ENCODE measurements at regions not wholly inside any gene's neighbourhood (a gene's known extent, or its start where the extent isn't known, plus 50 kb on each side); places are given as distances from the start of the nearest gene placed in this dataset.

DNA sequence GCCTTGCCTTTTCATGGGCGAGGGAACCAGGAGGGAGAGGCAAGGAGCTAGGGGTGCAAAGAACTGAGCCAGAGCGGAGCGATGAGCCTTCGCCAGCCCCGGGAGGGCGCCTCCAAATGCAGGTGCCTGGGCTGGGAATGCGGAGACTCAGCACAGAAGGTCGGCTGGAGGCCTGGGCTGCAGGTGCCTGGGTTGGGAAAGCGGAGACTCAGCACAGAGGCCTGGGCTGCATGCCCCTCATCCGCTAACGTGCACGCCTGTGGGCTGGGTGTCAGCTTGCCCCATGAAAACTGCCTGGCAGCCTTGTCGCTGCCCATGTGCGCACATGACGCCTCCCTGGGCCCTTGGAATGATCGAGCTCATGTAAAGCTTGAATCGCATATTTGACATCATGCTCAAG lies 51.8 kb downstream of the POM121L12 start:
- H3K36me3 ChIP-seq (ENCODE audit: insufficient read depth, low read length), result no peaks in the 10 kb centered on the region
- H3K27ac Mint-ChIP-seq, result no peak overlapping the region
- no peak for DNase-seq
- no peaks in the 10 kb centered on the region for H3K27me3 ChIP-seq (ENCODE audit: insufficient read depth, low read length)
- no peaks in the 10 kb centered on the region for H3K36me3 Mint-ChIP-seq
- no peak overlapping the region for H3K4me3 ChIP-seq (ENCODE audit: low read length in 2 of 2)
- no peak overlapping the region for H3K4me3 Mint-ChIP-seq
- H3K4me1 ChIP-seq (ENCODE audit: insufficient read depth, low read length), result no peaks in the 10 kb centered on the region
- no peak overlapping the region for H3K27ac ChIP-seq (ENCODE audit: low read depth, low read length)
- intact Hi-C loops (cut with micrococcal nuclease), result no loop called here
- no peaks in the 10 kb centered on the region for H3K27me3 Mint-ChIP-seq
- H3K4me1 Mint-ChIP-seq, result no peaks in the 10 kb centered on the region
- ChIA-PET CTCF (ENCODE audit: partially characterized antibody) (no interaction called here), POLR2A (ENCODE audit: partially characterized antibody) (no interaction called here)
- H3K9me3 Mint-ChIP-seq, result peaks cover 5 to 35% (median 28%) of the 10 kb centered on the region in 8 donors
- no peaks in the 10 kb centered on the region for H3K9me3 ChIP-seq (ENCODE audit: control insufficient read depth in 1 of 2, low read length in 2 of 2)

DNA sequence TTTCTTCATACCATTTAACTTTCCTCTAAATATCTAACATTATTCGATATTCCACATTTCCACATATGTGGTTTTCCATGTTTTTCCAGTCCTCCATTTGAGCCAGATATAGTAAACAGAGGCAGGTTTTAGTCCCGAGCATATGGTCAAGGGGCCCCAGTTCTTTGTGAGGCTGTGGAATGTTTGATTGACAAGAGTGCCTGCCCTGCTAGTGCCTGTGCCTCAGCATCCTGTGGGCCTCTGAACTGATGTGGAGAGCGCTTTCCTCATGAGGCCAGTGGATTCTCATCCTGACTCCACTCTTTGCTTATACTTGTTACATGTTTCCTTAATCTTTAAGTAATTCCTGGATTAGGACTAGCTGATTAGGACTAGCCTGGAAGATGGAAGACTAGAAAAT lies 58.8 kb downstream of the POM121L12 start:
- no peaks in the 10 kb centered on the region for H3K27me3 ChIP-seq (ENCODE audit: insufficient read depth, low read length)

DNA sequence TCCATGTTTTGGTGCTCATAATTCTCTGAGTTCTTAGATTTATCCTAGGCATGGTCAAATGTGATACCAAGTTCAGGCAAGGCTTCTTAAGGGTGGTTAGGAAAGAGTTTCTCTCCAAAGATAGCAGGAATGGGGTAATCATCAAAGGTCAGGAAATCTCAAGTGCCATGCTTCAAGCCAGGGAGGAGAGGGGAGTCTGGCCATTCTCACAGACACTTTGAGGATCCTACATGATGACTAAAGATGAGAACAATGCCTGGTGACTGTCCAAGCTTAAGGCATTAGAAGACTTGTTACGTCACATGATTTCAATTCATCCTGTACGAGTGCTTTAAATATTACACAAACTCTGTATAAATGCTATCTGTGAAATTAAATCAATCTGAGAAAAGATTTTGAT lies 59.4 kb downstream of the POM121L12 start:
- H3K4me3 Mint-ChIP-seq, result no peak overlapping the region
- no peaks in the 10 kb centered on the region for H3K27me3 ChIP-seq (ENCODE audit: insufficient read depth, low read length)
- H3K27me3 Mint-ChIP-seq, result no peaks in the 10 kb centered on the region
- DNase-seq, result no peak
- no peak overlapping the region for H3K4me3 ChIP-seq (ENCODE audit: low read length in 2 of 2)
- H3K4me1 ChIP-seq (ENCODE audit: insufficient read depth, low read length), result no peaks in the 10 kb centered on the region
- H3K27ac Mint-ChIP-seq, result no peak overlapping the region
- no peaks in the 10 kb centered on the region for H3K4me1 Mint-ChIP-seq
- H3K36me3 ChIP-seq (ENCODE audit: insufficient read depth, low read length), result no peaks in the 10 kb centered on the region
- ChIA-PET POLR2A (ENCODE audit: partially characterized antibody) (no interaction called here), CTCF (ENCODE audit: partially characterized antibody) (no interaction called here)
- peaks cover 2 to 24% (median 17%) of the 10 kb centered on the region in 8 donors for H3K9me3 Mint-ChIP-seq
- H3K36me3 Mint-ChIP-seq, result no peaks in the 10 kb centered on the region
- H3K27ac ChIP-seq (ENCODE audit: low read depth, low read length), result no peak overlapping the region
- H3K9me3 ChIP-seq (ENCODE audit: control insufficient read depth in 1 of 2, low read length in 2 of 2), result no peaks in the 10 kb centered on the region
- intact Hi-C loops (cut with micrococcal nuclease), result no loop called here

More for the DNA sequence above, 58.8 kb downstream of the POM121L12 start:
- no peaks in the 10 kb centered on the region for H3K36me3 Mint-ChIP-seq
- no peaks in the 10 kb centered on the region for H3K4me1 Mint-ChIP-seq
- ChIA-PET POLR2A (ENCODE audit: partially characterized antibody) (no interaction called here), CTCF (ENCODE audit: partially characterized antibody) (no interaction called here)
- intact Hi-C loops (cut with micrococcal nuclease), result no loop called here
- no peaks in the 10 kb centered on the region for H3K27me3 Mint-ChIP-seq
- H3K4me3 Mint-ChIP-seq, result no peak overlapping the region
- Histone ChIP-seq H3K4me3 (ENCODE audit: low read length in 2 of 2) (no peak overlapping the region), H3K27ac (ENCODE audit: low read depth, low read length) (no peak overlapping the region), H3K9me3 (ENCODE audit: control insufficient read depth in 1 of 2, low read length in 2 of 2) (no peaks in the 10 kb centered on the region), H3K36me3 (ENCODE audit: insufficient read depth, low read length) (no peaks in the 10 kb centered on the region), H3K4me1 (ENCODE audit: insufficient read depth, low read length) (no peaks in the 10 kb centered on the region)
- no peak overlapping the region for H3K27ac Mint-ChIP-seq
- peaks cover 2 to 21% (median 16%) of the 10 kb centered on the region in 8 donors for H3K9me3 Mint-ChIP-seq
- no peak for DNase-seq

DNA sequence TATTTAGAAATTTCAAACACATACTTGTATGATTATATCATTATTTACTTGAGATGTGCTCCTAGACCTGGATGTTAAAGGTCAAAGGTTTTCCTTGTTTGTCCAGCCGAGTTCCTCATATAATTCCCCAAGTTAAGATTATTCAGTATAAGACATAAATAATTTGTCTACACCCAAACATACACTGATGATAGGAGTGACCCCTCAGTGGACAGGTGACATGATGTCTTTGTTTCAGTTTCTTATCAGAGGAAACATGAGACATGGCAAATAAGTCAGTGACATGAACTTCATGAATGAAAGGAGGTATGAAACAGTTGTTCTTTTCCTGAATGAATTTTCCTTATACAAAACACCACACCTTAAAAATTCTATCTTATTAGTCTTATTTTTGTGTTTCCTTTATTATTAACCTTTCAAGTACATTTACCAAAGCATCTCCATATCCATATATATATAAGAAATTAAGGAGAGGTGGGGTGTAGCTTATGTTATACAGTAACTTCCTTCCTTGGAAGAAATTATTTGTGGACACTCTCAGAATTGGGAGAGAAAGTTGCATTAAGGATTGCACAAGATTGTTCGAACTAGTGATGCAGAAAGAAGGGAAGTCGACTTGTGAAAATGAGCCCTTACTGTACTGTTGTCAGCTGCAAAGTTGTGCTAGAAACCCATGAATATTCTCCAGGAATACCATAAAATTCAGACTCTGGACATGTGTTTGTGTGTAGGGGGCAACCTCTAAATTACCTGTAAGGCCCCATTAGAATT lies 60.5 kb downstream of the POM121L12 start:
- H3K27ac Mint-ChIP-seq, result no peak overlapping the region
- CTCF ChIA-PET (ENCODE audit: partially characterized antibody), result no interaction called here
- H3K27me3 Mint-ChIP-seq, result no peaks in the 10 kb centered on the region
- no peaks in the 10 kb centered on the region for H3K36me3 Mint-ChIP-seq
- no peak for DNase-seq
- Histone ChIP-seq H3K27ac (ENCODE audit: low read depth, low read length) (no peak overlapping the region), H3K9me3 (ENCODE audit: control insufficient read depth in 1 of 2, low read length in 2 of 2) (no peaks in the 10 kb centered on the region), H3K27me3 (ENCODE audit: insufficient read depth, low read length) (no peaks in the 10 kb centered on the region), H3K4me1 (ENCODE audit: insufficient read depth, low read length) (no peaks in the 10 kb centered on the region), H3K4me3 (ENCODE audit: low read length in 2 of 2) (no peak overlapping the region), H3K36me3 (ENCODE audit: insufficient read depth, low read length) (no peaks in the 10 kb centered on the region)
- intact Hi-C loops (cut with micrococcal nuclease), result no loop called here
- H3K4me1 Mint-ChIP-seq, result no peaks in the 10 kb centered on the region
- POLR2A ChIA-PET (ENCODE audit: partially characterized antibody), result no interaction called here
- H3K9me3 Mint-ChIP-seq, result peaks cover 2 to 34% (median 19%) of the 10 kb centered on the region in 8 donors
- no peak overlapping the region for H3K4me3 Mint-ChIP-seq

DNA sequence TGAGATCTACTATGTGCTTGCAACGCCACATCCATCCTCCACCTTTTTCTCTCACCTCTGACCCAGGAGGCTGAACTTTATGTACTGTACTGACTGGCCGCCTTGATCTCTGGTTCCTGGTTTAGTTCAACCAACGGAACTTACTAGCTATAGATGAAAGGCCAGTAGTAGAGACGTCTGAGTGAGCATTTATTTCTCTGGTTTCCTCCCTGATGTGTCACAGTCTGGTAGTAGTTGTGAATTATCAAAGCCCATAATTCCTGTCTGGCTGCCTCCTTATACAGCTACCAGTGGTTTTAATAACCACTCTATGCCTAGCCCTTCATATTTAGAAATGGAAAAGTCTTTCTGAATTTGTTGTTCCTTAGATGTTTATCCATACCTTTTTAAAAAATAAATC lies 64.7 kb downstream of the POM121L12 start:
- no peak overlapping the region for H3K4me3 Mint-ChIP-seq
- DNase-seq, result no peak
- H3K4me1 Mint-ChIP-seq, result no peaks in the 10 kb centered on the region
- Histone ChIP-seq H3K4me1 (ENCODE audit: insufficient read depth, low read length) (no peaks in the 10 kb centered on the region), H3K9me3 (ENCODE audit: control insufficient read depth in 1 of 2, low read length in 2 of 2) (no peaks in the 10 kb centered on the region), H3K27me3 (ENCODE audit: insufficient read depth, low read length) (no peaks in the 10 kb centered on the region), H3K4me3 (ENCODE audit: low read length in 2 of 2) (no peak overlapping the region), H3K27ac (ENCODE audit: low read depth, low read length) (no peak overlapping the region), H3K36me3 (ENCODE audit: insufficient read depth, low read length) (no peaks in the 10 kb centered on the region)
- ChIA-PET POLR2A (ENCODE audit: partially characterized antibody) (no interaction called here), CTCF (ENCODE audit: partially characterized antibody) (no interaction called here)
- no peaks in the 10 kb centered on the region for H3K36me3 Mint-ChIP-seq
- intact Hi-C loops (cut with micrococcal nuclease), result no loop called here
- no peaks in the 10 kb centered on the region for H3K27me3 Mint-ChIP-seq
- H3K9me3 Mint-ChIP-seq, result peaks cover 0 to 45% (median 21%) of the 10 kb centered on the region in 8 donors
- H3K27ac Mint-ChIP-seq, result no peak overlapping the region

DNA sequence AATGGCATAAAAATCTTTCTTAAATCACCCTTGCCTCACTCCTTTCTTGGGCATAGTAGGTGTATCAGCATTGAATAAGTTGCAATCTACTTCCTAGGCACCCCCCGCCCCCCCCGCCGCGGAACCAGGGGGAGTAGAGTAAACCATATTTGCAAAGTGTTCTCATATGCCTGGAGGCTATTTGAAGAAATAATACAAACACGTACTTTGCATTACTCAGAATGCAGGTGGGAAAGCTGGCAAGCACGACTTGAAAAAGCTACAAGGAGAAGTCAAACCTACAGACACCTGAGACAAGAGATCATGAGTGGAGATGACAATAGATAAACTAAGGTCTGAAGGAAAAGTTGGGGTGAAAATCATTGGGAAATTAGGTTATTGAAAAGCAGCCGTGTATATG lies 65.6 kb downstream of the POM121L12 start:
- CTCF ChIA-PET (ENCODE audit: partially characterized antibody), result no interaction called here
- no peak overlapping the region for H3K4me3 Mint-ChIP-seq

DNA sequence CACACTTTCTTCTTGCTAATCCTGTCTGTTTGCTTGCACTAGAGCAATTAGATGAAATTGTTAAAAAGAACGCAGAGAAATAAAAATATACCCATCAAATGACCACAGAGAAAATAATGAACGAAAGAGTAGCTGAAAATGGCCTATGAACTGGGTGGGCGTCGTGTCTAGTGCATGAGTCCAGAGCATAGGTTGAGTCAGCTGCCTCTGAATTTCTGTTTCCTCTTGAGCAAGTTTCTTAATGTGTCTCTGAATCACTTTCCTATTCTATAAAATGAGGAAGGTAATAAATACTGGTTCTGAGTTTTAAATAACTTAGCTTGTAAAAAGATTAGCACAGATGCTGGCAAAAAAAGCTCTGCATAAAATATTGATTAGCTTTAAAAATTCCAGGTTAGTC lies 75.0 kb downstream of the POM121L12 start:
- Mint-ChIP-seq H3K4me1 (no peaks in the 10 kb centered on the region), H3K36me3 (no peaks in the 10 kb centered on the region), H3K9me3 (peaks cover 2 to 21% (median 5%) of the 10 kb centered on the region in 8 donors), H3K4me3 (no peak overlapping the region), H3K27me3 (no peaks in the 10 kb centered on the region), H3K27ac (no peak overlapping the region)
- ChIA-PET POLR2A (ENCODE audit: partially characterized antibody) (no interaction called here), CTCF (ENCODE audit: partially characterized antibody) (no interaction called here)
- no peak overlapping the region for H3K4me3 ChIP-seq (ENCODE audit: low read length in 2 of 2)
- peaks cover 0 to 4% of the 10 kb centered on the region in 2 donors for H3K9me3 ChIP-seq (ENCODE audit: control insufficient read depth in 1 of 2, low read length in 2 of 2)
- H3K27me3 ChIP-seq (ENCODE audit: insufficient read depth, low read length), result no peaks in the 10 kb centered on the region
- H3K27ac ChIP-seq (ENCODE audit: low read depth, low read length), result no peak overlapping the region
- intact Hi-C loops (cut with micrococcal nuclease), result no loop called here
- no peaks in the 10 kb centered on the region for H3K36me3 ChIP-seq (ENCODE audit: insufficient read depth, low read length)
- no peaks in the 10 kb centered on the region for H3K4me1 ChIP-seq (ENCODE audit: insufficient read depth, low read length)
- DNase-seq, result no peak

More for the DNA sequence above, 65.6 kb downstream of the POM121L12 start:
- no peaks in the 10 kb centered on the region for H3K36me3 ChIP-seq (ENCODE audit: insufficient read depth, low read length)
- POLR2A ChIA-PET (ENCODE audit: partially characterized antibody), result no interaction called here
- intact Hi-C loops (cut with micrococcal nuclease), result no loop called here
- no peak for DNase-seq
- no peaks in the 10 kb centered on the region for H3K36me3 Mint-ChIP-seq
- H3K27me3 ChIP-seq (ENCODE audit: insufficient read depth, low read length), result no peaks in the 10 kb centered on the region
- H3K4me1 ChIP-seq (ENCODE audit: insufficient read depth, low read length), result no peaks in the 10 kb centered on the region
- no peaks in the 10 kb centered on the region for H3K27me3 Mint-ChIP-seq
- peaks cover 0 to 45% (median 21%) of the 10 kb centered on the region in 8 donors for H3K9me3 Mint-ChIP-seq
- H3K27ac ChIP-seq (ENCODE audit: low read depth, low read length), result no peak overlapping the region
- H3K9me3 ChIP-seq (ENCODE audit: control insufficient read depth in 1 of 2, low read length in 2 of 2), result no peaks in the 10 kb centered on the region
- no peak overlapping the region for H3K4me3 ChIP-seq (ENCODE audit: low read length in 2 of 2)
- no peak overlapping the region for H3K27ac Mint-ChIP-seq
- no peaks in the 10 kb centered on the region for H3K4me1 Mint-ChIP-seq

Data from CD4-positive, alpha-beta memory T cell (primary cell).